COR-L47 (cell line): ENCODE measurements at regions not wholly inside any gene's neighbourhood (a gene's known extent, or its start where the extent isn't known, plus 50 kb on each side); places are given as distances from the start of the nearest gene placed in this dataset.
"Not testable (repeated sequence)": the region's sequence is repeated elsewhere in the genome, so short reads cannot be mapped to it uniquely, and the experiment has no call there.

Source experiments
- DNase-seq: peaks from one replicate; lab custom pipeline; 2025; lab: John Stamatoyannopoulos, UW

GRCh38 chrX:104376937-104377336 is 122.2 kb upstream of the ESX1 start:
- no peak for DNase-seq

DNA sequence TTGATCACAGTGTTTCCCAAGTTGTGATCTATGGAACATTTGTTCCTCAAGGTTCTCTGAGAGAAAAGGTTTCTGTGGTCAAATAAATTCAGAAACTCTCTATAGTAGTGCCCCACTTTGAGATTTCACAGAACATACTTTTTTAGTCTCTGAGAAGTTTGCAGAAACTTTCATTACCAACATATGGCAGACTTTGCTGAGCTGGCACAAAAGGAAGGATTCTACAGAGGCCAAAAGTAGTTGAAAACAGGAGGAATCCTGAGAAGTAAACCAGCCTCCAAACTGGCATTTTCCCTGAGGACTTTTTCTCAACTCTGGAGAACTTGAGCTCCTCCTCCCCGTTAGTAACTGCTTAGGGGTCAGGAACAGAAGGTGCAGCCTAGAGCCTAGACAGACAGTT is 117.8 kb upstream of the ESX1 start:
- no peak for DNase-seq

DNA sequence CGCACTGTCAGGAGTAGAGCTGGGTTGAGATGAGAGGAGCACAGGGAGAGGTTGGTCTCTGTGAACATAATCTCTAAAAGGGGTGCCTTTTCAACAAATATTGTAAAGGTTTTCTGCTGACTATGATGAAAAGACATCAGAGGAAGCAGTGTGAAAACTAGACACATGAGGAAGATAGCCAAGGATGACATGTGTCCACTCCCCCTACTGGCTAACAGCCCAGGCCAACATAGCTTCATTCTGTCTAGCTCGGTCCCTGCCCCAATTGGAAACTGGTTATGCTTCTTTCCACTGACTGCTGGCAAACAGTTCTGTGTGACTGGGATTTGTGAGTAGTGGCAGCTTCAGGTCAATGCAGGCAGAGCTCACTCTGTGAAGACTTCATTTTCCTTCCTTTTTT is 115.4 kb upstream of the ESX1 start:
- DNase-seq = no peak

DNA sequence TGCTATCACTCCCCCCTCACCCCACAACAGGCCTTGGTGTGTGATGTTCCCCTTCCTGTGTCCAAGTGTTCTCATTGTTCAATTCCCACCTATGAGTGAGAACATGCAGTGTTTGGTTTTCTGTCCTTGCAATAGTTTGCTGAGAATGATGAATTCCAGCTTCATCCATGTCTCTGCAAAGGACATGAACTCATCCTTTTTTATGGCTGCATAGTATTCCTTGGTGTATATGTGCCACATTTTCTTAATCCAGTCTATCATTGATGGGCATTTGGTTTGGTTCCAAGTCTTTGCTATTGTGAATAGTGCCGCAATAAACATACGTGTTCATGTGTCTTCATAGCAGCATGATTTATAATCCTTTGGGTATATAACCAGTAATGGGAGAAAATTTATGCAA is 106.0 kb upstream of the ESX1 start:
- DNase-seq = not testable (repeated sequence)

- DNase-seq = no peak
Measured at GRCh38 chrX:104359124-104359523, 104.4 kb upstream of the ESX1 start.

GRCh38 chrX:104351173-104351769 is 96.5 kb upstream of the ESX1 start:
- no peak for DNase-seq

- no peak for DNase-seq
Measured at GRCh38 chrX:104347860-104348259, 93.1 kb upstream of the ESX1 start.

GRCh38 chrX:104343428-104344129 is 88.8 kb upstream of the ESX1 start:
- no peak for DNase-seq

DNA sequence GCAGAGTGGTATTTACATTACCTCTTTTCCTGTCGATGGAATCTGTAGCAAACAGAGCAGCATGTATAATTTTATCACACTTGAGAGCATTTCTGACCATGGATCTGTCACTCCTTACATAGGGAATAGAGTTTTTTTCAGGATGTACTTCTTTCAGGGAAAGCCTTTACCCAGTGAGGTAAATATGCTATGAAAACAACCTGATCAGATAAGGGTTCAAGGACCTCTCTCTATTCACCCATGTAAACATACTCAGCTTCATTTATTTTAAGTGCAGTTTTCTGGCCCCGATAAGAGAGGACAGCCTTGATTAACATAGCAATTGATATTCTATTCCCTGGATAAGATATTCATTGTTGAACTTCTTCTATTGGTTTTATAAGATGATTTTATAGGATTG is 87.3 kb upstream of the ESX1 start:
- no peak for DNase-seq

DNA sequence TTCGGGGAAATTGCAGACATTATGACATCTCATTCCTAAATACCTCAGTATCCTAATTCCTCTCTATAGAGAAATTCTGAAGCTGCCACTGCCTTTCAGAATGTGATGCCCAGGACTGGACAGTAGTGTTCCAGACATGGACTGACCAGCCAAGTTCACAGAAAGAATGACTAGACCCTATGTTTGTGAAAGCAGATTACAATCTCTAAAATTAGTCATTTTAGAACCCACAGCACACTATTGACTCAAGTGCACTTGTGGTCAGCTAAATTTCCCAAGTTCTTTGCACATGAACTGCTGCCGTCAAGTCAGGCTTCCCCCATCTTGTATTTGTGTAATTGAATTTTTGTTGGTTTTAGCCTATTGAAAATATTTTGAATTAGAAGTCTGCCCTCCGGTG is 81.0 kb upstream of the ESX1 start:
- DNase-seq = no peak

- no peak for DNase-seq
Measured at GRCh38 chrX:104334971-104335370, 80.2 kb upstream of the ESX1 start.

- no peak for DNase-seq
Measured at GRCh38 chrX:104330966-104331365, 76.2 kb upstream of the ESX1 start.

GRCh38 chrX:104329731-104330130 is 75.0 kb upstream of the ESX1 start:
- DNase-seq = no peak

DNA sequence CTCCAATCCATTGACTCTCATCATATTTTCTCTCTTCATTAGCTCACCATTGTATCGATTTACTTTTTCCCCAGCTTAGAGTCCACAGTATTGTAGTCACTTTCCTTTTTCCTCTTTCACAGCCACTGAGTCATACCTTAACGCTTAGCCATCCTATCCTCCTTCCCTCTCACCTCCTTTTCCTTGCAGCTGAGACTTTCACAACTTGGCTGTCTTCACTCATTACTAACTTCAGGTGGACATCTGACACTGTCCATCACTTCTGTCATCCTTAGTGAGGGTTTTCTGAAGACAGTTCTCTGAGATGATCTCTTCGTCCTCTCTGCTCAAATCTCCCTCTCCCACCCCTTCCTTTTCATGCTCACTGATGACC is 70.5 kb upstream of the ESX1 start:
- DNase-seq = no peak

DNA sequence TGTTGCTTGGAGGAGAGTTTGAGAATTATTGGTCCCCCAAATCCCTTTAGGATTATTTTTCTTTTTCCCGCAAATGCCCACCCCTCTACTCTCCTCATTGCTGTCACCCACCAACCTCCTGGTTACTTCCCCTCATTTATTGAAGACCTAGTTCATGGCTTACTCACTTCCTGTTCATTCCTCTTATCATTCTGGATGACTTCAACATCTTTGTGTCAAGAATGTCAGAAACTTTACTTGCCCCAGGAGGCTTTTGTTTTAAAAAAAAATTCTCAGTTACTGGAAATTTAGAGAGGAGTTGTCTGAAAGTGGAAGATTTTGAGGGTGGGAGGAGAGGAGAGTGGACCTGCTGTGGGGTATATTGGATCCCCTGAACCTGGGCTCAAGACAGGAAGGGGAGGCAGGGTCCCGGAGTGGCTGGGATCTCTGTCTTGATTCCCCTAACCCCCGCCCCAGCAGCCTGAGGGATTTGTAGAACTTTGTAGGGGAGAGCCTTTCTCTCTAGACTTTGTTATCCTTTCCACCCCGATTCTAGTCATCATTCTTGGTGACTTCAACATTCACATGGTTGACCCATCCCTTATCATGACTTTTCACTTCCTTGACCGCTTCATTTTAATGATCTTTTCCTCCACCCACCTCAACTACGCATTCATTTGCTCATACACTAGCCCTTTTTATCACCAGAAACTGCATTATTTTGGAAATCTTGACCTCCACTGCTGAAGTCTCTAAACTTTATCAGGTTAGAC is 69.9 kb upstream of the ESX1 start:
- no peak for DNase-seq

GRCh38 chrX:104319346-104319745 is 64.6 kb upstream of the ESX1 start:
- no peak for DNase-seq

DNA sequence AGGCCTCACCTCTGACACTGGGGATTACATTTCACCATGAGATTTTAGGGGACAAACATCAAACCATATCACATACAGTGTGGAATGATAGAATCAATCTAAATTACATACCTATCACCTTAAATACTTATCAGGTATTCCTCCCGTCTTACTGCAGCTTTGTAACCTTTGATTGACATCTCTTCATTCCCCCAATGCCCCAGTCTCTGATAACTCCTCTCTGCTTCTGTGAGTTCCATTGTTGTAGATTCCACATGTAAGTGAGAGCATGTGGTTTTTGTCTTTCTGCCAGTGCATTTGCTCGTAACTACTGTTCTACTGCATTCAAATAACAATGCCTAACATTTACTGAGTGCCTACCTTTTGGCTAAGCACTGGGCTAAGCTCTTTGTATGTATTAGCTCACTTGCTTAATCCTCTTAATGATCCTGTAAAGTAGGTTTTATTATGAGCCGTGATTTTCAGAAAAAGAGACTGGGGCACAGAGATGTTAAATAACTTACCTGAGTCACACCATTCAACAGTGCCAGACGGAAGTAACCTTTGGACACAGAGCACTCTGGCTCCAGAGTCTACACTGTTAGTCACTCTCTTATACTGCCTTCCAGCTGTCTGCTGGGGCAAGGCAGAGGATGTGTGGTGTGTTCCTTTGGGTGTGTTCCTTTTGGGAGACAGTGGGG is 63.7 kb upstream of the ESX1 start:
- DNase-seq = no peak

DNA sequence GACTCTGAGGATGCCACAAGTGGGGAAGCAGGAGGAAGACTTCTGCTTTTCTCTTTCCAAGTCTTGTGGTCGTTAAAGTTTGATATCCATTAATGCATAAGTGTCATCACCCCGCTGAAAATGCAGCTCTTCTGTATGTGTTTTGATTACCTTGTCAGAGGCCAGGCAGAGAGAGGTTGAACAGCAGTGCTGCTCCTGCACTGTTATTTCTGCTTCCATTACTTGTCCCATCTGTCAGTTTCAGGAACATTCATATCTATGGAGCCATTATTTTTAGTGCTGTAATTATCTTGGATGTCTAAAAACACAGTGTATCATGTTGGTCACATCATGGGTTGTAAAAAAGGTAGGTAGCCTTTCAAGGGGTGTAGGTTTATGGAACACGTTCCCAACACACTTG is 62.0 kb upstream of the ESX1 start:
- DNase-seq = no peak

DNA sequence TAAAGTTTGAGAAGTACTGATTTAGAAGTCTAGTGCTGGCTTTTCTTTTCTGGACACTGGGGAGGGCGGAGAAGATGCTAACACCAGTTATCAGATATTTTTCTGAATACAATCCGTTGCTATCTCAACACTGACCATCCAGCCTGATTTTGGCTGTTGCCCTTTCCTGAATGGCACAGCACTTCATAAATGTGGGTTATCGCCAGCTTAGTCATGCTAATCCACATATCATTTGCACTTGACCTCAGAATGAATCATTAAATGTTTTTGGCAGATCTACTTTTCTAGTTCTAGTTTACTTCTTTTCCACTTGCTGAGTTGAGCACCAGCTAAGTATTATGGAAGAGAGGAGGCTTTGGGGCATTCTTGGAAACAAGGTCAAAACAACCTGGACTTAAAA is 60.8 kb upstream of the ESX1 start:
- no peak for DNase-seq

- no peak for DNase-seq
Measured at GRCh38 chrX:104310657-104311254, 56.0 kb upstream of the ESX1 start.

DNA sequence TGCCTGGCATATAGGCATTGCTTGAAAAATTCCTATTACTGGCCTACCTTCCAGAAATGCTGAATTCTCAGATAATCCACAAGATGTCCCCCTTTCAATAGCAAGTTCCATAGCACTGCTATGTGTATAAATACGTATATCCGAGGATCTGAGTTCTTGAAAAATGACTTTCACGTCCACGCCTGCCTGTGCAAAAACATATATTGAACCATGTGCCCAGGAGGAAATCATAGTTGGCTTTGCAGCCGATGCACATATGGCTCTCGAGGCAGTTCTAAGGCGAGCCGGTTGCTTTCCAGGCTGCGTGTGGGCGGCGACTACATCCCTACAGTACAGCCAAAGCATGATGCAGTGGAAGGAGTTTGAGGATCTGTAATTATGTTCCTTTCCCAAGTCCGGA is 55.4 kb upstream of the ESX1 start:
- DNase-seq = no peak

DNA sequence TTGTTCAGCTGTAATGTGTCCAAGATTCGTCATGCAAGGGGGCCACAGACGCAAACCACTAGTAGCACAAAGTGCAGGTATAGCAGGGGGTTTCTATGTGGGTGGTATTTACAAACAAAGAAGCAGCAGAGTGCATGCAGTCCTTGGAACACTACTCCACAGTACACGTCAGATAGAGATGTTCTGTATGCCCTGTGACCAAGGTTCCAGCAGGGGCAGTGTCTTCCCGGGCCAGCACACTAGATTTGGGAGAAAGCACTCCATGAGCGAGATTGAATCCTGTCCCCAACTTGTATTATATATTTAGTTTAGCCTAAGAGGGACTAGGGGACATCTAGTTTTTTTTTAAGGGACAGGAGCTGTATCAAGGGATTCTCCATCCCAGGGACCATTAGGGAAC is 54.4 kb upstream of the ESX1 start:
- DNase-seq = no peak

- DNase-seq = no peak
Measured at GRCh38 chrX:104307341-104307740, 52.6 kb upstream of the ESX1 start.
